ENCODE measurements at regions not wholly inside any gene's neighbourhood (a gene's known extent, or its start where the extent isn't known, plus 50 kb on each side); places are given as distances from the start of the nearest gene placed in this dataset.

GRCh38 chr6:24004659-24005058 is 121.4 kb upstream of the NRSN1 start:
- CTCF ChIA-PET, result no interaction called here
- no peaks in the 10 kb centered on the region for H3K27me3 Mint-ChIP-seq
- no peak for TF ChIP-seq CTCF (IDR thresholded peaks at IDR 0.05)
- H3K9me3 Mint-ChIP-seq, result no peaks in the 10 kb centered on the region
- no peaks in the 10 kb centered on the region for H3K4me1 Mint-ChIP-seq
- H3K4me3 Mint-ChIP-seq, result no peak overlapping the region
- POLR2A ChIA-PET, result no interaction called here
- H3K27ac Mint-ChIP-seq, result no peak overlapping the region
- no peaks in the 10 kb centered on the region for H3K36me3 Mint-ChIP-seq (ENCODE audit: low read depth)
- DNase-seq (no peak), ATAC-seq (ENCODE audit: low read depth) (no peak)
- intact Hi-C loops (cut with micrococcal nuclease), result no loop called here

- no peak overlapping the region for H3K27ac Mint-ChIP-seq
- H3K27me3 Mint-ChIP-seq, result no peaks in the 10 kb centered on the region
- ATAC-seq (ENCODE audit: low read depth) (no peak), DNase-seq (no peak)
- H3K36me3 Mint-ChIP-seq (ENCODE audit: low read depth), result no peaks in the 10 kb centered on the region
- no peaks in the 10 kb centered on the region for H3K4me1 Mint-ChIP-seq
- ChIA-PET CTCF (no interaction called here), POLR2A (no interaction called here)
- no peak overlapping the region for H3K4me3 Mint-ChIP-seq
- no peak for TF ChIP-seq CTCF (IDR thresholded peaks at IDR 0.05)
- peaks cover 2% of the 10 kb centered on the region for H3K9me3 Mint-ChIP-seq
- intact Hi-C loops (cut with micrococcal nuclease), result no loop called here
These were observed 119.8 kb upstream of the NRSN1 start for GRCh38 chr6:24006254-24006653.

- intact Hi-C loops (cut with micrococcal nuclease), result no loop called here
- Mint-ChIP-seq H3K27me3 (no peaks in the 10 kb centered on the region), H3K36me3 (ENCODE audit: low read depth) (no peaks in the 10 kb centered on the region), H3K27ac (no peak overlapping the region), H3K4me3 (no peak overlapping the region), H3K9me3 (peaks cover 6% of the 10 kb centered on the region), H3K4me1 (no peaks in the 10 kb centered on the region)
- no peak for ATAC-seq (ENCODE audit: low read depth)
- ChIA-PET POLR2A (no interaction called here), CTCF (no interaction called here)
- DNase-seq, result no peak
- no peak for TF ChIP-seq CTCF (IDR thresholded peaks at IDR 0.05)
These were observed 116.7 kb upstream of the NRSN1 start for GRCh38 chr6:24009319-24009718.

- H3K27me3 Mint-ChIP-seq, result no peaks in the 10 kb centered on the region
- no peak overlapping the region for H3K27ac Mint-ChIP-seq
- TF ChIP-seq CTCF (IDR thresholded peaks at IDR 0.05), result no peak
- peaks cover 6% of the 10 kb centered on the region for H3K9me3 Mint-ChIP-seq
- no peak for ATAC-seq (ENCODE audit: low read depth)
- H3K4me1 Mint-ChIP-seq, result no peaks in the 10 kb centered on the region
- CTCF ChIA-PET, result no interaction called here
- POLR2A ChIA-PET, result no interaction called here
- H3K4me3 Mint-ChIP-seq, result no peak overlapping the region
- DNase-seq, result no peak
- intact Hi-C loops (cut with micrococcal nuclease), result no loop called here
- H3K36me3 Mint-ChIP-seq (ENCODE audit: low read depth), result no peaks in the 10 kb centered on the region
These were observed 115.9 kb upstream of the NRSN1 start for GRCh38 chr6:24010133-24010532.

- Mint-ChIP-seq H3K4me1 (no peaks in the 10 kb centered on the region), H3K9me3 (peaks cover 8% of the 10 kb centered on the region), H3K27me3 (no peaks in the 10 kb centered on the region), H3K36me3 (ENCODE audit: low read depth) (no peaks in the 10 kb centered on the region), H3K27ac (no peak overlapping the region), H3K4me3 (no peak overlapping the region)
- ChIA-PET CTCF (no interaction called here), POLR2A (no interaction called here)
- ATAC-seq (ENCODE audit: low read depth), result no peak
- intact Hi-C loops (cut with micrococcal nuclease), result no loop called here
- no peak for DNase-seq
- TF ChIP-seq CTCF (IDR thresholded peaks at IDR 0.05), result no peak
These were observed 109.7 kb upstream of the NRSN1 start for GRCh38 chr6:24016286-24016685.
